ENCODE measurements at regions not wholly inside any gene's neighbourhood (a gene's known extent, or its start where the extent isn't known, plus 50 kb on each side); places are given as distances from the start of the nearest gene placed in this dataset.

GRCh38 chr6:8234321-8234720 is 132.0 kb upstream of the EEF1E1 start:
- intact Hi-C loops (cut with micrococcal nuclease; ENCODE audit: unreplicated experiment) = no loop called here
- no peak for DNase-seq
- CTCF ChIA-PET = no interaction called here
- no peaks in the 10 kb centered on the region for H3K27me3 Mint-ChIP-seq (ENCODE audit: unreplicated experiment)
- no peak overlapping the region for H3K4me3 Mint-ChIP-seq (ENCODE audit: low read depth, unreplicated experiment)
- no TSS peak for BruUV-seq (replicated peaks)
- no peak for TF ChIP-seq CTCF (IDR thresholded peaks at IDR 0.05; ENCODE audit: unreplicated experiment)
- H3K27ac Mint-ChIP-seq (ENCODE audit: unreplicated experiment) = no peak overlapping the region
- H3K4me1 Mint-ChIP-seq (ENCODE audit: low read depth, unreplicated experiment) = no peaks in the 10 kb centered on the region
- no peaks in the 10 kb centered on the region for H3K36me3 Mint-ChIP-seq (ENCODE audit: insufficient read depth, unreplicated experiment)
- H3K9me3 Mint-ChIP-seq (ENCODE audit: low read depth, unreplicated experiment) = peaks cover 7% of the 10 kb centered on the region

- H3K9me3 Mint-ChIP-seq (ENCODE audit: low read depth, unreplicated experiment) = peaks cover 7% of the 10 kb centered on the region
- TF ChIP-seq CTCF (IDR thresholded peaks at IDR 0.05; ENCODE audit: unreplicated experiment) = no peak
- H3K36me3 Mint-ChIP-seq (ENCODE audit: insufficient read depth, unreplicated experiment) = no peaks in the 10 kb centered on the region
- no peaks in the 10 kb centered on the region for H3K27me3 Mint-ChIP-seq (ENCODE audit: unreplicated experiment)
- BruUV-seq (replicated peaks) = no TSS peak
- intact Hi-C loops (cut with micrococcal nuclease; ENCODE audit: unreplicated experiment) = no loop called here
- DNase-seq = no peak
- H3K4me1 Mint-ChIP-seq (ENCODE audit: low read depth, unreplicated experiment) = no peaks in the 10 kb centered on the region
- no peak overlapping the region for H3K27ac Mint-ChIP-seq (ENCODE audit: unreplicated experiment)
- H3K4me3 Mint-ChIP-seq (ENCODE audit: low read depth, unreplicated experiment) = no peak overlapping the region
- CTCF ChIA-PET = no interaction called here
These were observed 129.6 kb upstream of the EEF1E1 start for GRCh38 chr6:8231956-8232355.

DNA sequence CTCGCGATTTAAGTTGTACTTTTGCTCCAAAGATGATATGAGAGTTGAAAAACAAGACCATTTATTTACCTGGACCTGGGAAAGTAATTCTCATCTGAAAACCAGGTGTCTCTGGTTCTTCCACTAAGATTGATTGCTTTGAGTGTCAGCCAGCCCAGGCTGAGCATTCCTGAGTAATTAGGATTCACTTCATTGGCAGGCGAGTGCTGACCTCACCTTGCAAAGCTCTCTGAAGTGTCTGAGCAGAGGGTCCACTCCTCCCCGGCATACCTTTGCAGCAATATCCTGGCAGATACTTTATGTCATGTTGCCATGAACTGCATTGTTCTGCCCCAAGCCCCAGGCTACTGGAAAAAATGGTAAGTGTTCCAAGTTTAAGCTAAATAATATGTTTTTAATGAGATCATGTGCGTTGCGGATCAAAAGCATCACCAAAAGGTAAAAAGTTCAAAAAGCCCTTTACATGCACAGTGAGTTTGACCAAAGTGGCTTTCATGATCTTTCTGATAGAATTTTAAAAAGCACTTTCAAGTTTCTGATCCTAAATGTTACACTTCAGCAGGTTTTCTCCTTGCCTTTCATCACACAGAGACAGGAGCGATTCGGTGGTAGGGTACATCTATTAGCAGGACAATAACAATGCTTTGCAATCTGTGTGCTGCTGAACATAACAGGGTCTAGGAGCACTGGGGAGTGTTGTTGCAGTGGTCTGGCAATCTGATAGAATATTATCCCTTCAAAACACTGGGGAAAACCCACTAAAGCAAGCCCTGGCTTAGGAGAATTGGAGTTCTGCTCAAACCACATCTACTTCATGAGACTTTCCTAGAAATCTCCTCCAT is 127.8 kb upstream of the EEF1E1 start:
- no TSS peak for BruUV-seq (replicated peaks)

DNA sequence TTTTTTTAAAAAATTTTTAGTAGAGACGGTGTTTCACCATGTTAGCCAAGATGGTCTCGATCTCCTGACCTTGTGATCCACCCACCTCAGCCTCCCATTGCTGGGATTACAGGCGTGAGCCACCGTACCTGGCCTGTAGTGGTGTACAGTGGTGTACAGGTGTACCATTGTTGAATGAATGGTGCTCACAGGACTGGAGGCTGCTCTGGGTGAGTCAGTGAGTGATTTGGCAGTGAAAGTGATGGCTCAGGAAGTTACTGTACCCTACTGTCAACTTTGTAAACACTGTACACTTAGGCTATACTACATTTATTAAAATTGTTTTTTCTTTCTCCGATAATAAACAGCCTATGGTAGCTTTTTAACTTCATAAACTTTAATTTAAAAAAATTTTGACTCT is 122.8 kb upstream of the EEF1E1 start:
- intact Hi-C loops (cut with micrococcal nuclease; ENCODE audit: unreplicated experiment) = no loop called here
- Mint-ChIP-seq H3K9me3 (ENCODE audit: low read depth, unreplicated experiment) (no peaks in the 10 kb centered on the region), H3K4me3 (ENCODE audit: low read depth, unreplicated experiment) (no peak overlapping the region), H3K4me1 (ENCODE audit: low read depth, unreplicated experiment) (peaks cover 10% of the 10 kb centered on the region), H3K27ac (ENCODE audit: unreplicated experiment) (no peak overlapping the region), H3K27me3 (ENCODE audit: unreplicated experiment) (no peaks in the 10 kb centered on the region), H3K36me3 (ENCODE audit: insufficient read depth, unreplicated experiment) (no peaks in the 10 kb centered on the region)
- CTCF ChIA-PET = no interaction called here
- no peak for TF ChIP-seq CTCF (IDR thresholded peaks at IDR 0.05; ENCODE audit: unreplicated experiment)
- BruUV-seq (replicated peaks) = no TSS peak
- no peak for DNase-seq

More for the DNA sequence above, 127.8 kb upstream of the EEF1E1 start:
- CTCF ChIA-PET = no interaction called here
- Mint-ChIP-seq H3K27ac (ENCODE audit: unreplicated experiment) (no peak overlapping the region), H3K4me3 (ENCODE audit: low read depth, unreplicated experiment) (no peak overlapping the region), H3K36me3 (ENCODE audit: insufficient read depth, unreplicated experiment) (no peaks in the 10 kb centered on the region), H3K4me1 (ENCODE audit: low read depth, unreplicated experiment) (no peaks in the 10 kb centered on the region), H3K9me3 (ENCODE audit: low read depth, unreplicated experiment) (peaks cover 3% of the 10 kb centered on the region), H3K27me3 (ENCODE audit: unreplicated experiment) (no peaks in the 10 kb centered on the region)
- no peak for DNase-seq
- intact Hi-C loops (cut with micrococcal nuclease; ENCODE audit: unreplicated experiment) = no loop called here
- TF ChIP-seq CTCF (IDR thresholded peaks at IDR 0.05; ENCODE audit: unreplicated experiment) = no peak

Data from Calu3 (cell line).